ENCODE measurements at regions not wholly inside any gene's neighbourhood (a gene's known extent, or its start where the extent isn't known, plus 50 kb on each side); places are given as distances from the start of the nearest gene placed in this dataset.

DNA sequence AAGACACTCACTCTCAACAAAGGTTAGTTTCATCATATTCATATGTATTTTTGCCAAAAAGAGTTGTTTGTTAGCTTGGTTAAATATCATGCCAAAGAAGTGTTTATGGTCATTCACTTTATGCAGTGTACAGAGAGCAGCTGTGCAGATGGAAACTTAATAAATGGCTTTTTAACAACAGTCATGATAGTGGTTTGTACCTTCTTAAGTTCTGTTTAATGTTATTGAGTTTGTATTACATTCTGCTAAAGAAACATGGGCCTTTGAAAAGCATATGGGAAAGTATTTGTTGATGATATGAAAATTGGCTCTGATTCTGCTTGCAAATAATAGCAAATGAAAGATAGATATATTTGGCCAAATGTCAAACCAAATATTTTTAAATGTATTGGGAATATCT, 607.3 kb downstream of the NCAM2 start:
- Histone ChIP-seq H3K36me3 (ENCODE audit: control insufficient read depth in 4 of 4, insufficient read depth in 4 of 4, low read length in 4 of 4) (no peaks in the 10 kb centered on the region), H3K27ac (ENCODE audit: low read depth in 1 of 2, low read length in 1 of 2) (no peak overlapping the region), H3K4me1 (ENCODE audit: control insufficient read depth in 5 of 5, insufficient read depth in 5 of 5, low read length in 5 of 5) (no peaks in the 10 kb centered on the region), H3K27me3 (ENCODE audit: control insufficient read depth in 3 of 3, insufficient read depth in 3 of 3, low read length in 2 of 3) (no peaks in the 10 kb centered on the region), H3K9me3 (ENCODE audit: control insufficient read depth in 4 of 4, insufficient read depth in 3 of 4, low read length in 3 of 4) (no peaks in the 10 kb centered on the region), H3K4me3 (no peak overlapping the region), H3K9ac (ENCODE audit: insufficient read depth in 1 of 2, low read length in 2 of 2) (no peak overlapping the region)
- DNase-seq (peak in 2 of 3 donors; percentile 63 to 73), ATAC-seq (ENCODE audit: insufficient read depth, low FRiP score) (no peak)
- TF ChIP-seq, protein P1, sequence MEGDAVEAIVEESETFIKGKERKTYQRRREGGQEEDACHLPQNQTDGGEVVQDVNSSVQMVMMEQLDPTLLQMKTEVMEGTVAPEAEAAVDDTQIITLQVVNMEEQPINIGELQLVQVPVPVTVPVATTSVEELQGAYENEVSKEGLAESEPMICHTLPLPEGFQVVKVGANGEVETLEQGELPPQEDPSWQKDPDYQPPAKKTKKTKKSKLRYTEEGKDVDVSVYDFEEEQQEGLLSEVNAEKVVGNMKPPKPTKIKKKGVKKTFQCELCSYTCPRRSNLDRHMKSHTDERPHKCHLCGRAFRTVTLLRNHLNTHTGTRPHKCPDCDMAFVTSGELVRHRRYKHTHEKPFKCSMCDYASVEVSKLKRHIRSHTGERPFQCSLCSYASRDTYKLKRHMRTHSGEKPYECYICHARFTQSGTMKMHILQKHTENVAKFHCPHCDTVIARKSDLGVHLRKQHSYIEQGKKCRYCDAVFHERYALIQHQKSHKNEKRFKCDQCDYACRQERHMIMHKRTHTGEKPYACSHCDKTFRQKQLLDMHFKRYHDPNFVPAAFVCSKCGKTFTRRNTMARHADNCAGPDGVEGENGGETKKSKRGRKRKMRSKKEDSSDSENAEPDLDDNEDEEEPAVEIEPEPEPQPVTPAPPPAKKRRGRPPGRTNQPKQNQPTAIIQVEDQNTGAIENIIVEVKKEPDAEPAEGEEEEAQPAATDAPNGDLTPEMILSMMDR (IDR thresholded peaks at IDR 0.05; ENCODE audit: control extremely low read depth, extremely low read depth), result no peak

DNA sequence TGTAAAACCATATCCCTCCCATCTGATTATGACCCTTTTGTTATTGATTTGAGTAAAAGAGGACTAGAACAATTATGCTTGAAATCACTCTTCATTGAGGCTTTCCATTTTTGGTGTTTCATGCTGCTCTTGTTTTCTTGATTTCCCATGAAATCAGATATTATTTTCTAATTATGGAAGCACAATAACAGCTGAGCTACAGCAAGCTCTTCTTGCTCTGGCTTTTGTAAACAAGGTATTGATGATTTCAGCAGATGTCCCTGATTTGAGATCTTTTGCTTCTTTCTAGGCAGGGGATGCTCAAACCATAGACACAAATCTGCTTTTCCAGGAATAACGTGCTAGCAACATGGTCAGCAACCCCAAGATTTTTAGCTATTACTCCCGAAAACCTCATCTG, 607.8 kb downstream of the NCAM2 start:
- 57 to 80% methylated on average over 2 of the region's 2 CpGs for WGBS, 2 donors
- ATAC-seq (ENCODE audit: insufficient read depth, low FRiP score) (no peak), DNase-seq (peak in 2 of 3 donors; percentile 36 to 46)
- Histone ChIP-seq H3K9me3 (ENCODE audit: control insufficient read depth in 4 of 4, insufficient read depth in 3 of 4, low read length in 3 of 4) (no peaks in the 10 kb centered on the region), H3K27me3 (ENCODE audit: control insufficient read depth in 3 of 3, insufficient read depth in 3 of 3, low read length in 2 of 3) (no peaks in the 10 kb centered on the region), H3K9ac (ENCODE audit: insufficient read depth in 1 of 2, low read length in 2 of 2) (no peak overlapping the region), H3K36me3 (ENCODE audit: control insufficient read depth in 4 of 4, insufficient read depth in 4 of 4, low read length in 4 of 4) (no peaks in the 10 kb centered on the region), H3K4me3 (no peak overlapping the region), H3K27ac (ENCODE audit: low read depth in 1 of 2, low read length in 1 of 2) (no peak overlapping the region), H3K4me1 (ENCODE audit: control insufficient read depth in 5 of 5, insufficient read depth in 5 of 5, low read length in 5 of 5) (no peaks in the 10 kb centered on the region)
- TF ChIP-seq, protein P1 (IDR thresholded peaks at IDR 0.05; ENCODE audit: control extremely low read depth, extremely low read depth), result no peak

DNA sequence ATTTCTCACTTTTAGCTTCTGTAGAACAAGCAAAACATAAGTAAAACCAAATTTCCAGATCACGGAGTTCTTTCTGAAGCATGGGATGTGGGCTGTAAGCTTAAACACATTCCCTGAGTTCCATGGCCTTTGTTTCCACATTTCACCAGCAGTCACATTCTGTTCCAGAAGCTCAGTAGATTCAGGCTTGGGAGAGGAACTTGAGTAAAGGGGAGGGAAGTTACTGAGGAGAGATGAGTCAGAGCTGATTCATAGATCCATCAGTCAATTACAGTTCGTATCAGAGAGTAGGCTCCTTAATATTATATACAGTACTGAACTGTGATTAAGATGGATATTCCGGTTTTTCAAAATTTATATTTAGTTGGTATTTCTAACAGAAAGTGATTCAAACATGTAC, 614.3 kb downstream of the NCAM2 start:
- H3K9ac ChIP-seq (ENCODE audit: insufficient read depth in 1 of 2, low read length in 2 of 2), result no peak overlapping the region
- no peaks in the 10 kb centered on the region for H3K36me3 ChIP-seq (ENCODE audit: control insufficient read depth in 4 of 4, insufficient read depth in 4 of 4, low read length in 4 of 4)
- ATAC-seq (ENCODE audit: insufficient read depth, low FRiP score), result peak; percentile 66
- H3K27me3 ChIP-seq (ENCODE audit: control insufficient read depth in 3 of 3, insufficient read depth in 3 of 3, low read length in 2 of 3), result no peaks in the 10 kb centered on the region
- WGBS, 2 donors, result 67 to 77% methylated on average over 3 of the region's 3 CpGs
- H3K4me1 ChIP-seq (ENCODE audit: control insufficient read depth in 5 of 5, insufficient read depth in 5 of 5, low read length in 5 of 5), result no peaks in the 10 kb centered on the region
- no peaks in the 10 kb centered on the region for H3K9me3 ChIP-seq (ENCODE audit: control insufficient read depth in 4 of 4, insufficient read depth in 3 of 4, low read length in 3 of 4)
- no peak for DNase-seq
- TF ChIP-seq, protein P1 (IDR thresholded peaks at IDR 0.05; ENCODE audit: control extremely low read depth, extremely low read depth), result no peak
- no peak overlapping the region for H3K4me3 ChIP-seq
- H3K27ac ChIP-seq (ENCODE audit: low read depth in 1 of 2, low read length in 1 of 2), result no peak overlapping the region

DNA sequence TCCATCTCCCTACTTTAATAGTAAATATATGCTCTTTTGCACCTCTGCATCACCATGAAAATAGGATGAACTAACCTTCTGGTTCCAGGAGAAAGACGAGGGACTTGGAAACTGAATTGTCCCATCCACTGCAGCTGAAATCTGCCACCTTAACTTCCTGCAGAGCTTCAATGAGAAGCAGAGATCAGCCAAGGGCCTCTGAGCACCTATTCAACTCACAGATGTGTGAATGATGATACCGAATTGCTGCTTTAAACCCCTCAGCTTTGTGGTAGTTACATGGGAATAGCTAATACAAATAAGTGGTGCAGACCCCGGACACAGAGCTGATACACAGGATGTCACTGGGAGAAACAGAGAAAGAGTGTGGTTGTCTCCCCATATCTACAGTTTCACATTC, 616.8 kb downstream of the NCAM2 start:
- no peaks in the 10 kb centered on the region for H3K36me3 ChIP-seq (ENCODE audit: control insufficient read depth in 4 of 4, insufficient read depth in 4 of 4, low read length in 4 of 4)
- H3K4me3 ChIP-seq, result no peak overlapping the region
- TF ChIP-seq, protein P1 (IDR thresholded peaks at IDR 0.05; ENCODE audit: control extremely low read depth, extremely low read depth), result no peak
- DNase-seq (no peak), ATAC-seq (ENCODE audit: insufficient read depth, low FRiP score) (no peak)
- H3K9ac ChIP-seq (ENCODE audit: insufficient read depth in 1 of 2, low read length in 2 of 2), result no peak overlapping the region
- 75 to 76% methylated on average over 3 of the region's 3 CpGs for WGBS, 2 donors
- no peaks in the 10 kb centered on the region for H3K9me3 ChIP-seq (ENCODE audit: control insufficient read depth in 4 of 4, insufficient read depth in 3 of 4, low read length in 3 of 4)
- H3K27ac ChIP-seq (ENCODE audit: low read depth in 1 of 2, low read length in 1 of 2), result no peak overlapping the region
- no peaks in the 10 kb centered on the region for H3K4me1 ChIP-seq (ENCODE audit: control insufficient read depth in 5 of 5, insufficient read depth in 5 of 5, low read length in 5 of 5)
- no peaks in the 10 kb centered on the region for H3K27me3 ChIP-seq (ENCODE audit: control insufficient read depth in 3 of 3, insufficient read depth in 3 of 3, low read length in 2 of 3)

Data from lung (tissue), 11 donors.